ENCODE measurements at regions not wholly inside any gene's neighbourhood (a gene's known extent, or its start where the extent isn't known, plus 50 kb on each side); places are given as distances from the start of the nearest gene placed in this dataset.

DNA sequence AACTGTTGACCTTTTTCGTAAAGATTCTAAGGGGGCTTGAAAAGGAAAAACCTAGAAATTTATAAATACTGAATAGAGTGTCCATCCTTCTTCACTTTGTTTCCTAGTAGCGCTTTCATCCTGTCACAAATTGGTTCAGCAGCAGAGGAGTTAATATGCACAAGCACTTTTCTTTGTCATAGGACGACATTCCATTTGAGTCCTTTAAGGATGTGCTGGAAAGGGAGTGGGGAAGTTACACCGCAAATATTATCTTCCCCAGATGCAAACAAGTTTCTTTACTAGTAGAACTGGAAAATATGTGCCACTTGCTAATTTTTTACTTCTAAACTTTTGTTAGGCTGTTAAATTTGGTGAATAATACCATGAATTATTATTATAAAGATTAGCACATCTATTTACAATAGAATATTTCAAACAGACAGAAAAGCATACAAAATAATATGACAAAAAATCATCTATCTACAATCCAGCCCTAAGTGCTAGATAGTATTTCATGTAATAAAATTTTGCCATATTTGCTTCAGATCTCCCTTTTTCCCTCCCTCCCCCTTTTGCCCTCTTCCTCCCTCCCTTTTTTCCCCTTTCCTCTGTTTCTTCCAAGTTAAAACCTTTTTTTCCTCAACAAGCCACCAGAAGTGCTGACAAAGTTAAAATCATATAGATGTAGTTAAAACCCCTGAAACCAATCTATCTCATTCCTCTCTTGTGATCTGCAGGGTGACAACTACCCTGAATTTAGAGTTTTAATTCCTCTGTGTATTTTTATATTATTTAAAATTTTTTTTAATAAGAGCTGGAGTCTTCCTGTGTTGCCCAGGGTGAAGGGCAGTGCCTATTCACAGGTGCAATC lies 50.5 kb upstream of the MAP4K3 start:
- TF ChIP-seq, protein P1, sequence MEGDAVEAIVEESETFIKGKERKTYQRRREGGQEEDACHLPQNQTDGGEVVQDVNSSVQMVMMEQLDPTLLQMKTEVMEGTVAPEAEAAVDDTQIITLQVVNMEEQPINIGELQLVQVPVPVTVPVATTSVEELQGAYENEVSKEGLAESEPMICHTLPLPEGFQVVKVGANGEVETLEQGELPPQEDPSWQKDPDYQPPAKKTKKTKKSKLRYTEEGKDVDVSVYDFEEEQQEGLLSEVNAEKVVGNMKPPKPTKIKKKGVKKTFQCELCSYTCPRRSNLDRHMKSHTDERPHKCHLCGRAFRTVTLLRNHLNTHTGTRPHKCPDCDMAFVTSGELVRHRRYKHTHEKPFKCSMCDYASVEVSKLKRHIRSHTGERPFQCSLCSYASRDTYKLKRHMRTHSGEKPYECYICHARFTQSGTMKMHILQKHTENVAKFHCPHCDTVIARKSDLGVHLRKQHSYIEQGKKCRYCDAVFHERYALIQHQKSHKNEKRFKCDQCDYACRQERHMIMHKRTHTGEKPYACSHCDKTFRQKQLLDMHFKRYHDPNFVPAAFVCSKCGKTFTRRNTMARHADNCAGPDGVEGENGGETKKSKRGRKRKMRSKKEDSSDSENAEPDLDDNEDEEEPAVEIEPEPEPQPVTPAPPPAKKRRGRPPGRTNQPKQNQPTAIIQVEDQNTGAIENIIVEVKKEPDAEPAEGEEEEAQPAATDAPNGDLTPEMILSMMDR (IDR thresholded peaks at IDR 0.05): no peak
- TF ChIP-seq POLR2A (IDR thresholded peaks at IDR 0.05) (no peak), EP300 (IDR thresholded peaks at IDR 0.05) (no peak)
